HL-60 (cell line): ENCODE measurements at regions not wholly inside any gene's neighbourhood (a gene's known extent, or its start where the extent isn't known, plus 50 kb on each side); places are given as distances from the start of the nearest gene placed in this dataset.

Source experiments
- DNase-seq, 2 experiments: peaks; one replicate each; pipeline ENCODE4 v3.0.0-alpha.2; 2010 to 2020; ENCODE audit warnings: low read depth in 1 of 2, low spot score in 1 of 2
- H3K27ac ChIP-seq: fragments of 250-450 bp; sonication (Bioruptor Pico); replicated peaks from 2 replicates; pipeline ENCODE4 v1.5.1; 2020; ENCODE audit warnings: mild to moderate bottlenecking, moderate library complexity
- H3K27me3 ChIP-seq: fragments of 250-450 bp; sonication (Bioruptor Pico); 2 replicates; pipeline ENCODE4 v1.5.1; 2021; ENCODE audit warnings: mild to moderate bottlenecking, moderate library complexity; ENCODE audit not compliant: insufficient read depth, poor library complexity, severe bottlenecking
- H3K4me3 ChIP-seq: replicated peaks from 2 replicates; pipeline ENCODE4 v1.5.1; 2011; ENCODE audit warnings: mild to moderate bottlenecking, control low read depth, low read length; ENCODE audit not compliant: insufficient read depth
- CTCF ChIP-seq: IDR thresholded peaks from one replicate; pipeline ENCODE4 v1.5.1; 2011; ENCODE audit warnings: low read length, control low read depth, inconsistent platforms; ENCODE audit not compliant: insufficient read depth
- GABPA ChIP-seq: IDR thresholded peaks from 2 replicates; pipeline ENCODE4 v1.6.1; 2012; ENCODE audit warnings: low read depth
- POLR2AphosphoS5 ChIP-seq: IDR thresholded peaks from 2 replicates; pipeline ENCODE4 v1.6.1; 2012; ENCODE audit warnings: low read depth
- REST ChIP-seq: IDR thresholded peaks from 2 replicates; pipeline ENCODE4 v1.6.1; 2012; ENCODE audit warnings: low read depth; ENCODE audit not compliant: insufficient replicate concordance
- SPI1 ChIP-seq: IDR thresholded peaks from 2 replicates; pipeline ENCODE4 v1.6.1; 2012; ENCODE audit warnings: low read depth, mild to moderate bottlenecking, borderline replicate concordance

DNA sequence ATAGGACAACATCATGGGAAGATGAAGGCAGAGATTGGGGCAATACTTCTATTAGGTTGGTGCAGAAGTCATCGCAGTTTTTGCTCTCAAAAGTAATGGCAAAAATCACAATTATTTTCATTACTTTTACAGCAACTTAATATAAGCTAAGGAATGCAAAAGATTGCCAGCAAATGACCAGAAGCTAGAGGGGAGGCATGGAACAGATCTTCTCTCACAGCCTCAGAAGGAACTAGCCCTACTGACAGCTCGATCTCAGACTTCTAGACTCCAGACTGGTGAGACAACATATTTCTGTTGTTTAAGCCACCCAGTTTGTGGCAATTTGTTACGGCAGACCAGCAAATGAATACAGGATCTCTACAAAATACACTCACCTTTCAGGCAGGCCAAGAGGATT is 348.5 kb upstream of the TBX3 start:
- no peak overlapping the region for H3K27ac ChIP-seq
- H3K27me3 ChIP-seq: no peaks in the 10 kb centered on the region
- TF ChIP-seq SPI1: no peak
- TF ChIP-seq REST: no peak
- no peak for TF ChIP-seq GABPA
- no peak for TF ChIP-seq CTCF
- no peak for TF ChIP-seq POLR2AphosphoS5
- no peak overlapping the region for H3K4me3 ChIP-seq
- DNase-seq: no peak

GRCh38 chr12:115030017-115030416 is 346.0 kb upstream of the TBX3 start:
- H3K27me3 ChIP-seq: no peaks in the 10 kb centered on the region
- DNase-seq: no peak
- H3K4me3 ChIP-seq: no peak overlapping the region
- H3K27ac ChIP-seq: no peak overlapping the region
- TF ChIP-seq SPI1 (no peak), CTCF (no peak), GABPA (no peak), REST (no peak), POLR2AphosphoS5 (no peak)

GRCh38 chr12:115024531-115024930 is 340.6 kb upstream of the TBX3 start:
- Histone ChIP-seq H3K27me3 (no peaks in the 10 kb centered on the region), H3K4me3 (no peak overlapping the region), H3K27ac (no peak overlapping the region)
- DNase-seq: no peak
- TF ChIP-seq SPI1: no peak
- TF ChIP-seq REST: no peak
- TF ChIP-seq GABPA: no peak
- TF ChIP-seq POLR2AphosphoS5: no peak
- no peak for TF ChIP-seq CTCF
